Medulla oblongata (tissue), 1 donor: ENCODE measurements at regions not wholly inside any gene's neighbourhood (a gene's known extent, or its start where the extent isn't known, plus 50 kb on each side); places are given as distances from the start of the nearest gene placed in this dataset.

Experiments
- DNase-seq: peaks from one replicate; pipeline ENCODE4 v3.0.0-alpha.2; 2015; ENCODE audit errors: extremely low spot score

DNA sequence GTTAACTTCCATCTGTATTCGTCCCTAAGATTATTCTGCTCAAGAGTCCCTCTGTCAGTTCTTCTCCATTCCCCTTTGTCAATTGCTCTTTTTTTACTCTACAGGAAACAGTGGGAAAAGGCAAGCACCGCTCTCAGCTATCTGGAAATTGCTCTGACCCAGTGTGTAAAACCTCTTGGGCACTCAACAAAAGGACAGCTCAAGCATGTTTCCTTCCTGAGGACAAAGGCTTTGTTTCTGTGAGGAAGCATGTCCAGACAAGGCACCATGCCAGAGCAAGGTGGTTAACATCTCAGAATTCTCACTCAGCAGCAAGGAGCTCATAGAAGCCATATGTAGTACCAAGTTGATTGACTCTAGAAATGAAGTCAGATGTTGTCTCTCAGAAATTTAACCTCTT, 735.6 kb downstream of the TSN start:
- DNase-seq: peak; percentile 60

GRCh38 chr2:122500316-122501105, 745.1 kb downstream of the TSN start:
- no peak for DNase-seq

GRCh38 chr2:122506620-122507019, 751.2 kb downstream of the TSN start:
- no peak for DNase-seq

GRCh38 chr2:122507261-122507660, 751.8 kb downstream of the TSN start:
- DNase-seq: no peak

- DNase-seq: no peak
Measured at GRCh38 chr2:122512091-122512490, 756.6 kb downstream of the TSN start.

DNA sequence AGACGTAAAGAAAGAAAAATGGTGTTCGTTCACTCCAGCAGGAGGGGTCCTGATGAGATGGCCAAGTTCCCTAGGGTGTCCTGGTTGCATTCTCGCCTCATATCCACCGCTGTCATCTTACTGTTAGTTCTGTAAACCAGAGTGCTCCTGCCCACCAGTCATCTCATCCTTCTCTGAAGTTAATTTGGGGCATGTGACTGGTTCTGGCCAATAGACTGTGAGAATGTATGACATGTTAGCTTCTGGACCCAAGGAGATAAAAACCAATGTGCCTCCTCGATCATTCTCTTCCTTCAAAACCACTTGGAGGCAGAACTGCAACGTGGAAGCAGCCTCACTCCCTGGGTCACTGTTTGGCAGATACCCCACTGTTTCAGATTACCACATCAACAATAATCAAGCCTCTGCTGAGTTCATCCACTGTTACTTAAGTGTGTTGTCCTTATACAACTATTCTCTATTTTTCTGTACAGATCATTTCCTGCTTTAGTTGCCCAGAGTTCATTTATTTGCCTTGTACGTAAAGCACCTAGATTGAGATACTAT, 759.1 kb downstream of the TSN start:
- no peak for DNase-seq

GRCh38 chr2:122515731-122516290, 760.4 kb downstream of the TSN start:
- no peak for DNase-seq

- no peak for DNase-seq
Measured at GRCh38 chr2:122516775-122517174, 761.3 kb downstream of the TSN start.

- DNase-seq: no peak
Measured at GRCh38 chr2:122519366-122519765, 763.9 kb downstream of the TSN start.

GRCh38 chr2:122519821-122520611, 764.6 kb downstream of the TSN start:
- no peak for DNase-seq

- DNase-seq: no peak
Measured at GRCh38 chr2:122523143-122523542, 767.7 kb downstream of the TSN start.

- no peak for DNase-seq
Measured at GRCh38 chr2:122523981-122524380, 768.5 kb downstream of the TSN start.

GRCh38 chr2:122525336-122525735, 769.9 kb downstream of the TSN start:
- DNase-seq: no peak

DNA sequence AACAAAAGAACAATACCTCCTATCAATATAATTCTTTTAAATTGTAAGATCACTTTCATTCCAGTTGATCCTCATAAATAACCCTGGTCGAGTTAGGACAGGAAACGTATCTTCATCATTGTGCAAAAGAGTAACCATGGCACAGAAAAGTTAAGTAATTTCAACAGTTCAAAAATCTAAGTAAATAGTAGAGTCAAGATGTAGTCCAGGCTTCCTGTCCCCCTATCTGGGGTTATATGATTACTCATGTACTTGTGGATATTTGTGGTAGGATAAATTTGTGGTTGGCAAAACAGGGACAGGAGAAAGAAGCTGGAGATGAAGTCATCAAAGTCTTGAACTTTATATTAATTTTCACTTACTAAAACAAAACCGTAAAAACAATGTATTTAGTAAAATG, 772.6 kb downstream of the TSN start:
- DNase-seq: no peak

DNA sequence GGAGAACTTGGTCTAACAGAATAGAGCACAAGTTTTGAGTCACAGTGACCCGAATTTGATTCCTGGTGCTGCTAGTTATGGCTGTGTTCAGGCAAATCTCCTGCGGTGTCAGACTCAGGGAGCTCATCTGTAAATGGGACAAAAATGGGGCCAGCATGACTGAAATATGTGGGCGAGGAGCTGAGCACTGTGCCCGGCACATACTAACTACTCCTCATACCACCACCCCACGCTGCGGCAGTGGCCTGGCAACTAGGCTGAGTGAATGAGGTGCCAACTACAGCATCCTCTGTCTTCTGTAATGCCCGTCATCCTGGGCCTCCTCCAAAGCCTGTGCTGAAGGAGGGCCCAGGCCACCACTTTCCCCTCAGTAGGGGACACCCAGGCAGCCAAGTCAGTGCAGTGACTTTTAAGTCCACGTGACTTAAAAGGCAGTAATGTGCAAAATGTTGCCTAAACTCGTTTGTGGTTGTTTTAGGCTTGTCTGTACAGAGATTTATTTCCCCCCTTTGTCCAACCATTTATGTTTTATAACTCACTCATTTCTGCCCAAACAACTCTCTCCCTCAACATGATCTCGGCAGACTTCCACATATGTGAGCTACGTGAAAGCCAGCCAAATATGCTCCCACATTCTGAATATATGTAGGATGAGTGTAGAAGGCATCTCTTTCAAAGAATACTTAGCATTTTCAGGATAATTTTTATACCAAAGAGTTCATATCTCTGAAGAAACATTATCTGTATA, 773.7 kb downstream of the TSN start:
- DNase-seq: no peak

GRCh38 chr2:122530814-122531213, 775.4 kb downstream of the TSN start:
- DNase-seq: peak; percentile 14

DNA sequence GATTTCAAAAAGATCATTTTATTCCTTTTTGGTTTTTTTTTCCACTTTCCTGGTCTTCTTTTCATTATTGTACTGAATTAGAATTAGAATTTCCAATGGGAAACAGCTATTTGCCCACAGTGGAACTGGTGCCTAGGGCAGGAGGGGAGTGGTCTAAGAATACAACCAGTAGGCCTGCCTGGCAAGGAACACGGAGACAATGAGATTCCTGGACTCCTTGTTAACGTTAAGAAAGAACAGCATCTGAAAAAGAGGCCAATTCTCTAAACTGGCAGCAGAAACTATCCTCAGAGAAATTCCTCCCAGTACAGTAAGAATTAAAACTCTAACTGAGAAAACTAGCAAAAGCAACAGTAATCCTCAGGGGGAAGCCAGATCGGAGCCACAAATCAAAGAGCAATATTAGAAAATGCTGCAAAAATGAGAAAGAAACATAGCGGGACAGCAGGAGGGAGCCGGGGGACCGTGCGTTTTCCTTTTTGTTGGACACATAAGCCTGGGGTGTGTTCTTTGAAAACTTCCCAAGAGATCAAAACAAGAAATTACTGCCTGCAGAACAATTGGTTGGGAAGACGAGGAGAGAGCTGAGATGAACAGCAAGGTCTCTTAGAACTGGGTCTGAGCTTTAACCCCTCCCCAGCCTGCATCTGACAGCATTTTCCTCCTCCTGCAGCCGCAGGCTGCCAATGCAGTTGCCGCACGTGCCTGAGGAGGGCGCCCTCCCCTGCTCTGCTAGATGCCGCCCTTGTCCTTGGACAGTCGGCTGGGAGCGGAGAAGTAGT, 776.0 kb downstream of the TSN start:
- DNase-seq: no peak

DNA sequence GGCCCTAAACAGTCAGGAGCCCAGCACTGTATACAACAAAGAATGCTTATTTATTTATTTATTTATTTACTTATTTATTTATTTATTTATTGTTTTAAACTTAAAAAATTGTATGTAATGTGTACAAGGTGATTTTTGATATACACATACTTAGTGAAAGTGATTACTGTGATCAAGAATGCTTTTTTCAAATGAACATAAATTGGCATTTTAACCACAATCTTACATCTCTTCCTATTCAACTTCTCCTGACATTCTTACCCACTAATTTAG, 776.6 kb downstream of the TSN start:
- DNase-seq: no peak

DNA sequence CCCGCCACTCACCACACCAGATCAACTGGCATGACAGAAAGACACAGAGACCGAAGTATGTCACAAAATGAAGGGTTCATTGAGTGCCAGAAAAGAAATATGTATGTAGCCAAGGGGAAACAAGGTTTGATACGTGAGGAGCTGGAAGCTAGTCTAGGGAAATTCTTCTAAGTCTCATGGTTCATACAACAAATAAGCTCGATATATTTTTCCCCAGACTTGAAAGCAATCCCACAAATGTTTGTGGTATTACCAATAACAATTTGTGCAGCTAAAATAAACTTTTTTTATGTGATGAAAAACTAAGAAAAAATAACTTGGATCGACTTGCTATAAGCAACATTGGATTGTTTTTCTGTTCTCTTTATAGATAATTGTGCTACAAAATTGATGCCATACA, 777.0 kb downstream of the TSN start:
- no peak for DNase-seq

DNA sequence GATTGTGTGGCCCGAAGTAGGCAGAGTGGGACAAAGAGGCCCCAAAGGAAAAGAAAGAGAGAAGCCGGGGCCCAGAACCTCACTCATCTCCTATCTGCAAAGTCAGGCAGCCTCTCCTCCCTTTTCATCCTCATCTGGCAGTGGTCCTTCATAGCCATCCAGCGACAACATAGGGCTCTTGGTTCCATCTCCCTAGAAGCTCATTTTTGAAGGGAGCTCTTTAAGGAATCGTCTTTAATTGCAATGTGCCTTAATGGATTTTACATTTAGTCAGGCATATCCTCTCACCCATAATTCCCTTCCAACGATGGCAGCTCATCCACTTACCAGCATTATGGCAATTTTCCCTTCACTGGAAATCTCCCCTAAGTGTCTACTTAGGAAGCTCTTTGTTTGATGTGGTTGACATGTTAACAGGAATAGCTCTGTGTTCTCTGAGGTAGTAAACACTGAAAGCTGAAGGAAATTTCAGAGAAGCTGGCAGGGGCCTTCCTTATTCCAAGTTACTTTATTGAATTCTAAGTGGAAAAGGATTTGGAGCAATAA, 780.6 kb downstream of the TSN start:
- DNase-seq: no peak

DNA sequence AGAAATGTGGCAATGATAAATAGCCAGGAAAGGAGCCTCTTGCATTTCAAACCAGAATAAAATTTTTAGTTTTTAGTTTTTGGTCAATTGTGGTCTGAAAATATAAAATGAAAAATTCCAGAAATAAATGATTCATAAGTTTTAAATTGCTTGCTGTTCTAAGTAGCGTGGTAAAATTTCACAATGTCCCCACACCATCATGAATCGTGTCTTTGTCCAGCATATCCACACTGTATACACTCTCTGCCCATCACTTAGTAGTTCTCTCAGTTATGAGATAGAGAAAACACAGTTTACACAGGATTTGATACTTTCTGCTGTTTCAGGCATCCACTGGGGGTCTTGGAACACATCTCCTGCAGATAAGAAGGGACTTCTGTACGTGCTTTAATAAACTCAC, 783.9 kb downstream of the TSN start:
- no peak for DNase-seq
